GM18507 (cell line): ENCODE measurements at regions not wholly inside any gene's neighbourhood (a gene's known extent, or its start where the extent isn't known, plus 50 kb on each side); places are given as distances from the start of the nearest gene placed in this dataset.

ENCODE experiments used
- DNase-seq: peaks from one replicate; pipeline ENCODE4 v3.0.0; 2011; ENCODE audit warnings: low read depth; ENCODE audit not compliant: insufficient read length; ENCODE audit errors: extremely low spot score
- FAIRE-seq: peaks from 2 replicates; lab custom pipeline; 2011; peaks lifted over from hg19 to GRCh38; lab: Jason Lieb, UNC

- DNase-seq (no peak), FAIRE-seq (no peak)
These were observed 89.8 kb upstream of the PPP2R2D start for GRCh38 chr10:131810805-131811629.

GRCh38 chr10:131811630-131812403, 89.0 kb upstream of the PPP2R2D start:
- FAIRE-seq (no peak), DNase-seq (no peak)

- FAIRE-seq: no peak
- no peak for DNase-seq
These were observed 87.8 kb upstream of the PPP2R2D start for GRCh38 chr10:131812736-131813604.

GRCh38 chr10:131814567-131815265, 86.1 kb upstream of the PPP2R2D start:
- DNase-seq: no peak
- FAIRE-seq: no peak

GRCh38 chr10:131815266-131816156, 85.3 kb upstream of the PPP2R2D start:
- DNase-seq (no peak), FAIRE-seq (no peak)

GRCh38 chr10:131816157-131816775, 84.5 kb upstream of the PPP2R2D start:
- FAIRE-seq: no peak
- DNase-seq: no peak

GRCh38 chr10:131816941-131817700, 83.7 kb upstream of the PPP2R2D start:
- FAIRE-seq: no peak
- DNase-seq: no peak

GRCh38 chr10:131817866-131818509, 82.8 kb upstream of the PPP2R2D start:
- FAIRE-seq (no peak), DNase-seq (no peak)

- FAIRE-seq (no peak), DNase-seq (no peak)
These were observed 82.1 kb upstream of the PPP2R2D start for GRCh38 chr10:131818510-131819234.

GRCh38 chr10:131819241-131820072, 81.4 kb upstream of the PPP2R2D start:
- FAIRE-seq: no peak
- no peak for DNase-seq

- FAIRE-seq: no peak
- DNase-seq: no peak
These were observed 80.2 kb upstream of the PPP2R2D start for GRCh38 chr10:131820626-131821025.

GRCh38 chr10:131821378-131822012, 79.3 kb upstream of the PPP2R2D start:
- FAIRE-seq (no peak), DNase-seq (no peak)

GRCh38 chr10:131822013-131822691, 78.7 kb upstream of the PPP2R2D start:
- no peak for FAIRE-seq

GRCh38 chr10:131822692-131823245, 78.0 kb upstream of the PPP2R2D start:
- FAIRE-seq (no peak), DNase-seq (no peak)

More at GRCh38 chr10:131822013-131822691, 78.7 kb upstream of the PPP2R2D start:
- DNase-seq: no peak
